Trophoblast cell (in vitro differentiated cells and primary cell): ENCODE measurements at regions not wholly inside any gene's neighbourhood (a gene's known extent, or its start where the extent isn't known, plus 50 kb on each side); places are given as distances from the start of the nearest gene placed in this dataset.

Experiments used
- DNase-seq, 2 donors: peaks; one replicate each; pipeline ENCODE4 v3.0.0-alpha.2; 2016
- H2AFZ ChIP-seq: 2 replicates; pipeline ENCODE4 v1.6.1; 2013; ENCODE audit warnings: low read length, moderate library complexity, mild to moderate bottlenecking; ENCODE audit not compliant: insufficient read depth, poor library complexity
- H2AK5ac ChIP-seq: 2 replicates; pipeline ENCODE4 v1.6.1; 2013; ENCODE audit warnings: mild to moderate bottlenecking, low read length
- H2BK120ac ChIP-seq: 2 replicates; pipeline ENCODE4 v1.6.1; 2013; ENCODE audit warnings: low read length, mild to moderate bottlenecking, moderate library complexity; ENCODE audit not compliant: insufficient read depth, poor library complexity
- H2BK12ac ChIP-seq: 2 replicates; pipeline ENCODE4 v1.6.1; 2013; ENCODE audit warnings: mild to moderate bottlenecking, low read length, moderate library complexity
- H2BK5ac ChIP-seq: 2 replicates; pipeline ENCODE4 v1.6.1; 2013; ENCODE audit warnings: low read length, low read depth, moderate library complexity, mild to moderate bottlenecking; ENCODE audit not compliant: poor library complexity
- H3K14ac ChIP-seq: 2 replicates; pipeline ENCODE4 v1.6.1; 2013; ENCODE audit warnings: mild to moderate bottlenecking, low read length
- H3K18ac ChIP-seq: 2 replicates; pipeline ENCODE4 v1.6.1; 2013; ENCODE audit warnings: mild to moderate bottlenecking, low read length
- H3K23ac ChIP-seq: 2 replicates; pipeline ENCODE4 v1.6.1; 2013; ENCODE audit warnings: low read length
- H3K27ac ChIP-seq: 2 replicates; pipeline ENCODE4 v1.5.1; 2013; ENCODE audit warnings: low read depth, mild to moderate bottlenecking, inconsistent platforms, low read length, moderate library complexity
- H3K27me3 ChIP-seq: 2 replicates; pipeline ENCODE4 v1.6.1; 2013; ENCODE audit warnings: inconsistent platforms, mild to moderate bottlenecking, low read length, moderate library complexity; ENCODE audit not compliant: insufficient read depth
- H3K36me3 ChIP-seq, 2 experiments: 1 replicate in 1 of 2; 2 replicates in 1 of 2; pipeline ENCODE4 v1.6.1; 2013; ENCODE audit warnings: low read length in 2 of 2, mild to moderate bottlenecking in 2 of 2, moderate library complexity in 1 of 2; ENCODE audit not compliant: insufficient read depth in 2 of 2, control insufficient read depth in 1 of 2
- H3K4ac ChIP-seq: 2 replicates; pipeline ENCODE4 v1.6.1; 2013; ENCODE audit warnings: low read depth, mild to moderate bottlenecking, low read length, moderate library complexity
- H3K4me1 ChIP-seq, 2 experiments: 1 replicate in 1 of 2; 2 replicates in 1 of 2; pipeline ENCODE4 v1.6.1; 2013; ENCODE audit warnings: low read length in 2 of 2, mild to moderate bottlenecking in 2 of 2, moderate library complexity in 1 of 2; ENCODE audit not compliant: insufficient read depth in 2 of 2, control insufficient read depth in 1 of 2
- H3K4me2 ChIP-seq: 2 replicates; pipeline ENCODE4 v1.6.1; 2013; ENCODE audit warnings: inconsistent platforms, mild to moderate bottlenecking, low read length, moderate library complexity
- H3K4me3 ChIP-seq: 2 replicates; pipeline ENCODE4 v1.5.1; 2013; ENCODE audit warnings: mild to moderate bottlenecking, low read depth, low read length, inconsistent platforms
- H3K79me1 ChIP-seq: one replicate; pipeline ENCODE4 v1.6.1; 2013; ENCODE audit warnings: low read length
- H3K79me2 ChIP-seq: 2 replicates; pipeline ENCODE4 v1.6.1; 2013; ENCODE audit warnings: low read length, mild to moderate bottlenecking; ENCODE audit not compliant: control insufficient read depth, insufficient read depth, poor library complexity
- H3K9ac ChIP-seq: 2 replicates; pipeline ENCODE4 v1.6.1; 2013; ENCODE audit warnings: mild to moderate bottlenecking, low read length
- H3K9me3 ChIP-seq: 2 replicates; pipeline ENCODE4 v1.6.1; 2013; ENCODE audit warnings: low read depth, mild to moderate bottlenecking, control low read depth, inconsistent platforms, low read length; ENCODE audit not compliant: insufficient read depth
- H4K12ac ChIP-seq: 2 replicates; pipeline ENCODE4 v1.6.1; 2013; ENCODE audit warnings: low read depth, mild to moderate bottlenecking, low read length, moderate library complexity
- H4K8ac ChIP-seq: 2 replicates; pipeline ENCODE4 v1.6.1; 2013; ENCODE audit warnings: low read depth, mild to moderate bottlenecking, low read length, moderate library complexity
- H4K91ac ChIP-seq: one replicate; pipeline ENCODE4 v1.6.1; 2013; ENCODE audit warnings: low read depth, mild to moderate bottlenecking, low read length, moderate library complexity
- whole genome bisulfite sequencing: extraction: QIAGEN DNeasy Blood & Tissue Kit; methylation state at CpG from one replicate; pipeline ENCODE4 v1.1.7; 2013; ENCODE audit warnings: missing lambda C conversion rate; ENCODE audit not compliant: insufficient read length, insufficient coverage; ENCODE audit errors: extremely low coverage; 5-methylcytosine and 5-hydroxymethylcytosine counted together

DNA sequence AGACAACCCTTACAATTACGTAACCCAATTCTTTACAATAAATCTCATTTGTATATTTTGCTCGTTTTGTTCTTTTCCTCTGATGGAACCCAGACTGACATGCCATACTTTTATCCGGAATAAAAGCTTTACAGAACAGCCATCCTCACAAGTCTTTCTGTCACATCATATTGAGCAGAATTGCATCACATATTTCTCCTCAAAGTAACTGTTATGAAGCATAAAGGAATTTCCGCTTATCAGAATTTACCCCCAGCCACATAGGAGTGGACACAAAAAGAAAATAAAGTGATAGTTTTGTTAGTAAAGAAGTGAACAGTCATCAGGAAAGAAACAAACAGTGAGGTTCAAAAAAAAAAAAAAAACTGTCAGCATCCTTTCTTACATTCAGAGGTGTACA, 539.5 kb upstream of the LUZP2 start:
- no peak overlapping the region for H3K18ac ChIP-seq
- H2AFZ ChIP-seq, result no peak overlapping the region
- no peak overlapping the region for H4K12ac ChIP-seq
- no peaks in the 10 kb centered on the region for H3K4me1 ChIP-seq
- H3K4me3 ChIP-seq, result no peak overlapping the region
- no peak overlapping the region for H3K14ac ChIP-seq
- no peak overlapping the region for H4K91ac ChIP-seq
- no peak overlapping the region for H2BK12ac ChIP-seq
- no peak overlapping the region for H3K27ac ChIP-seq
- H4K8ac ChIP-seq, result no peak overlapping the region
- H3K23ac ChIP-seq, result no peak overlapping the region
- no peak overlapping the region for H3K4ac ChIP-seq
- H3K79me2 ChIP-seq, result no peaks in the 10 kb centered on the region
- no peak overlapping the region for H2BK120ac ChIP-seq
- no peaks in the 10 kb centered on the region for H3K9me3 ChIP-seq
- no peaks in the 10 kb centered on the region for H3K27me3 ChIP-seq
- WGBS, result 100% methylated on average over 2 of the region's 4 CpGs
- H3K4me2 ChIP-seq, result no peak overlapping the region
- peaks cover 2% of the 10 kb centered on the region for H3K79me1 ChIP-seq
- no peak overlapping the region for H2AK5ac ChIP-seq
- H3K36me3 ChIP-seq, result no peaks in the 10 kb centered on the region
- DNase-seq, result no peak
- H2BK5ac ChIP-seq, result no peak overlapping the region
- no peak overlapping the region for H3K9ac ChIP-seq

DNA sequence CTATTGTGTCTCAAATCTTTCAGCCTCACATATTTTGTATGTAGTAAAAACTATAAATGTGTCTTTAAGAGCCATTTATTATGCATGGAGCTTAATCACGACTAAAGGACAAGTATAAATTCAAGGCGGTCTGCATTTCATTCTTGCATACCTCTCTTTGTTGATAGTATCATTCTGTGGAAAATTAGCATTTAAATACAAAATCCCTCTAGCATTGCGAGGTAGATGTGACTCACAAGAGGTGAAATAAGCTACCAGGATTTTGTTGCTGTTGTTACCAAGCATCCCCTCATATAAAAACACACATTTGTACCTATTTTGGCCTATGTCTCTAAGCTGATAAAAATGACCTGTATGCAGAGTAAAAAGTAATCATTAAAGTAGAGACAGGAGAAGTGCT, 537.4 kb upstream of the LUZP2 start:
- Histone ChIP-seq H3K18ac (no peak overlapping the region), H3K4me3 (no peak overlapping the region), H4K8ac (no peak overlapping the region), H2BK5ac (no peak overlapping the region), H2AFZ (no peak overlapping the region), H3K23ac (no peak overlapping the region), H3K4me1 (no peaks in the 10 kb centered on the region), H3K4me2 (no peak overlapping the region), H2BK120ac (no peak overlapping the region), H4K91ac (no peak overlapping the region), H4K12ac (no peak overlapping the region), H3K14ac (no peak overlapping the region), H3K4ac (no peak overlapping the region), H2AK5ac (no peak overlapping the region), H3K79me2 (no peaks in the 10 kb centered on the region), H3K27me3 (no peaks in the 10 kb centered on the region), H3K36me3 (no peaks in the 10 kb centered on the region), H3K9me3 (no peaks in the 10 kb centered on the region), H3K27ac (no peak overlapping the region), H3K9ac (no peak overlapping the region), H2BK12ac (no peak overlapping the region), H3K79me1 (peaks cover 2% of the 10 kb centered on the region)
- no peak for DNase-seq
- no CpG with 5 or more reads among the region's 3 CpGs for WGBS

DNA sequence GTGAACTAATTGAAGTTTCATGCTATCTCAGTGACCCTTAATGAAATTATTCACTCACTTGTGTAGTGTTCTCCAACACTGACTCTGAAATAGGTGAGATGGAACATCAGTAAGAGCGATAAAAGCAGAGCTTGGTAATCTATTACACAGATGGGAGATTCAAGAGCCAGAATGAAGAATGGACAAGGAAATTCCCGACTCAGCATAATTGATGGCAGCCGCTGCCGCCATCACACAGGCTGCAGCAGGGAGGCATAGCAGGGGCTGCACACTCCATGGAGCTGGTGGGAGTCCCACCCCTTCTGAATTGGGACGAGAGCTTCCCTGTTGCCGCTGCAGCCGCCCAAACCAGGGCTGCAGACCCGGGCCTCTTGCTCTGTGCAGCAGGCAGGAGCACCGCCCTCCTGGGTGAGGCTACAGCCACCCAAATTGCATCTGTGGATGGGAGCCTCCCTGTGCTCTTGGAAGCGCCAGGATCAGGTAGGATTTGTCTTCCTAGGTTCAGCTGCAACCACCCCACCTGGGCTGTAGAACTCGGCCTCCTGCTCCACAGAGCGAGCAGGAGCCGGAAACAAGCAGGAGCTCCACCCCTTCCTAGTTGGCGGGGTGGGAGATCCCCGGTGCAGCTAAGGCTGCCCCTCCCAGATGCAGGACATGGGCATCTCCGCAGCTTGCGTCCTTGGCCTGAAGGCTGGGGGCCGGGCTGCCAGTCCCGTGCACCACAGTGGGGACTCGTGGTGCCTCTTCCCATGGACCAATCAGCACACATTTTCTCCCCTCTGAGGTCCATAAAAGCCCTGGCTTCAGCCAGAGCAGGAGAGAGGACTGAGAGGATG, 535.1 kb upstream of the LUZP2 start:
- Histone ChIP-seq H3K18ac (no peak overlapping the region), H2BK120ac (no peak overlapping the region), H3K14ac (no peak overlapping the region), H2BK12ac (no peak overlapping the region), H2AK5ac (no peak overlapping the region), H3K4ac (no peak overlapping the region), H3K79me1 (peaks cover 2% of the 10 kb centered on the region), H3K4me2 (no peak overlapping the region), H3K9me3 (no peaks in the 10 kb centered on the region), H3K27me3 (no peaks in the 10 kb centered on the region), H4K8ac (no peak overlapping the region), H3K23ac (no peak overlapping the region), H3K36me3 (no peaks in the 10 kb centered on the region), H4K12ac (peak overlapping the region; percentile 28), H3K9ac (no peak overlapping the region), H2AFZ (no peak overlapping the region), H3K79me2 (no peaks in the 10 kb centered on the region), H4K91ac (no peak overlapping the region), H2BK5ac (no peak overlapping the region), H3K4me1 (no peaks in the 10 kb centered on the region), H3K4me3 (no peak overlapping the region), H3K27ac (no peak overlapping the region)
- WGBS, result no CpG with 5 or more reads among the region's 20 CpGs
- DNase-seq, result no peak

DNA sequence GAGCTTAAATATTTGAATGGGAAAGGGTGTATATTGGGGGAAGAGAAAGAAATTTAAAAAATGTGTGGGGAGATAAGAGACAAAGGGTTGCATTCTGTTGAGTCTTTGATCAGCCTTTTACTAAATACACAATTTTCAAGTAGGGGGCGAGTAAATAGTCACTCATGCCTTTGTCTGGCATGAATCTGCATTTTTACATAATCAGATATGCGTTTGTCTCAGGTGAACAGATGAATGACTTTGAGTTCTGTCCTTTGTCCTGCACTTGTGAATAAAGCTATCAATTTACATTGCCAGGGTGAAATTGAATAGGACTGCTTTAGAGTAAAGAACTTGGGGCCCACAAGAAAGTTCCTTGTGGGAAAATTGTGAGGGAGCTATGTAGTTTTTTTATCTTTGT, 523.6 kb upstream of the LUZP2 start:
- WGBS, result no CpG with 5 or more reads among the region's 2 CpGs

More for the DNA sequence above, 523.6 kb upstream of the LUZP2 start:
- Histone ChIP-seq H2BK5ac (no peak overlapping the region), H3K14ac (no peak overlapping the region), H3K9me3 (no peaks in the 10 kb centered on the region), H3K79me2 (no peaks in the 10 kb centered on the region), H3K18ac (no peak overlapping the region), H3K79me1 (peaks cover 4% of the 10 kb centered on the region), H2AFZ (no peak overlapping the region), H3K4me2 (no peak overlapping the region), H3K27ac (no peak overlapping the region), H3K9ac (no peak overlapping the region), H2AK5ac (no peak overlapping the region), H4K8ac (no peak overlapping the region), H4K12ac (no peak overlapping the region), H4K91ac (no peak overlapping the region), H3K23ac (no peak overlapping the region), H3K4me3 (no peak overlapping the region), H3K4me1 (no peaks in the 10 kb centered on the region), H3K27me3 (no peaks in the 10 kb centered on the region), H2BK120ac (no peak overlapping the region), H3K4ac (no peak overlapping the region), H2BK12ac (no peak overlapping the region), H3K36me3 (no peaks in the 10 kb centered on the region)
- no peak for DNase-seq
